ENCODE measurements at regions not wholly inside any gene's neighbourhood (a gene's known extent, or its start where the extent isn't known, plus 50 kb on each side); places are given as distances from the start of the nearest gene placed in this dataset.
"Not testable (repeated sequence)": the region's sequence is repeated elsewhere in the genome, so short reads cannot be mapped to it uniquely, and the experiment has no call there.

DNA sequence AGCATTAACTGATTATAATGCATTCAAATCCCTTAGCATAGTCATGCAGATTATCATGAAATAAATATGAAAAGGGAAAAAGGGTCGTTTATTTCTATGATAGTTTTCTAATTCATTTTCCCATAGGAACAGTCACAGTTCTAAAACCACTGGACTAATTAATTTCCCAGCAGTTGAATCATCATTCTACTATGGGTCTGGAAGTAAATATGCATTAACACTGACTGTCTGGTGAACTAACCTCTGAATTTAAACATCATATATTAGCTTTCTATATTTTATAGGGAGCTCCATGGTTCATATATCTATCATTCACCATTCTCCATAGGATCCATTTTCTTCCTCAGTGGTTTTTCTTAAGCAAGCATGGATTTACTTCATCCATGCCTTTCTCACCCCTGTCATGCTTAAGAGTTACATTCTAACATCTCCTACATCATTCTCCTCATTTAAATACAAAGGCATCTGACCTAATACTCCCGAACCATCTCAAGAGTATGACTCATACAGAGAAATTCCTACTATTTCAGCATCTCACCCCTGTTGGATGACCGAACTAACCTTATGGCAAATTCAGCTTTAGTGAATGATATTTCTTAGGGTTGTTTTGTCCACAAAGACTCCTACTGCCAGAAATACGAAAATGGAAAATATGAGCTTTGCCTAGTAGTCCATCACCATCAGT lies 198.7 kb upstream of the ADAMTS3 start:
- no peak for DNase-seq

DNA sequence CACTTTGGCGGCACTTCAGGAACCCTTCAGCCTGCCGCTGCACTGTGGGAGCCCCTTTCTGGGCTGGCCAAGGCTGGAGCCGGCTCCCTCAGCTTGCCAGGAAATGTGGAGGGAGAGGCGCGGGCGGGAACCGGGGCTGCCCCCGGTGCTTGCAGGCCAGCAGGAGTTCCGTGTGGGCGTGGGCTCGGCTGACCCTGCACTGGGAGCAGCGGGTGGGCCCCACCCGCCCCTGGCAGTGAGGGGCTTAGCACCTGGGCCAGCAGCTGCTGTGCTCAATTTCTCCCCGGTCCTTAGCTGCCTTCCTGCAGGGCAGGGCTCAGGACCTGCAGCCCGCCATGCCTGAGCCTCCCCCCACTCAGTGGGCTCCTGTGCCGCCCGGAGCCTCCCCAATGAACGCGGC lies 196.8 kb upstream of the ADAMTS3 start:
- DNase-seq: not testable (repeated sequence)

DNA sequence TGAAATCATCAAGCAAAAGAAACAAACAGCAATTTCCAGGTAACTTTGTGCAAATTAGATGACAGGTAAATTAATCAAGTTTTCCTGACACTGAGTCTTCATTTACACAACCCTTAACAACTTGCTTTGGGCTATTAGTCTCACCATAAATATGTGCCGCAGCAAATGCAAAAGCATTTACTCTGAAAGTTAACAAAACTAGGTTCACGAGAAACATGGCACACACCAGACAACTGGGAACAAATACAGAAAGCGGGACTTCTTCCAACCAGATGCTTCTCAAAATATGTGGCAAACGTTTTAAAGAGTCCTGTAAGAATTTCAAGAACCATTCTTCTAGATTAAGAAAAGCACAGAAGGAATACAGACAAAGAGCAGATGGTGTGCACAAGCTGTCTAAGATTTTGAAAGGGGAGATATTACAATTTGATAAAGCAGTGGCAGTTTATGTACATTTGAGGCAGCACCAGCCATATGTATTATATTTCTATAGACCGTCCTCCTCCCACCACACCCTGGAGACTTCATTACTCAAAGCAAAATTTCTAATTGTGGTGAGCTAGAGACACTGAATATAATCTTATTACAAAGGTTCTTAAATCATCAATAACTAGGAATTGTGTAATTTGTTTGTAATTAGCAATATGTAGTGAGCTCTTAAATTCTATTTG lies 192.5 kb upstream of the ADAMTS3 start:
- no peak for DNase-seq

DNA sequence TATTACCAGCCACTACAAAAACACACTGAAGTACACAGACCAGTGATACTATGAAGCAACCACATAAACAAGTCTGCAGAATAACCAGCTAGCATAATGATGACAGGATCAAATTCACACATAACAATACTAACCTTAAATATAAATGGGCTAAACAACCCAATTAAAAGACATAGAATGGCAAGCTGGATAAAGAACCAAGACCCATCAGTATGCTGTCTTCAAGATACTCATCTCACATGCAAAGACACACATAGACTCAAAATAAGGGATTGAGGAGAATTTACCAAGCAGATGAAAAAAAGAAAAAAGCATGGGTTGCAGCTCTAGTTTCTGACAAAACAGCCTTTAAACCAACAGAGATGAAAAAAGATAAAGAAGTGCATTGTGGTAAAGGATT lies 184.4 kb upstream of the ADAMTS3 start:
- not testable (repeated sequence) for DNase-seq

DNA sequence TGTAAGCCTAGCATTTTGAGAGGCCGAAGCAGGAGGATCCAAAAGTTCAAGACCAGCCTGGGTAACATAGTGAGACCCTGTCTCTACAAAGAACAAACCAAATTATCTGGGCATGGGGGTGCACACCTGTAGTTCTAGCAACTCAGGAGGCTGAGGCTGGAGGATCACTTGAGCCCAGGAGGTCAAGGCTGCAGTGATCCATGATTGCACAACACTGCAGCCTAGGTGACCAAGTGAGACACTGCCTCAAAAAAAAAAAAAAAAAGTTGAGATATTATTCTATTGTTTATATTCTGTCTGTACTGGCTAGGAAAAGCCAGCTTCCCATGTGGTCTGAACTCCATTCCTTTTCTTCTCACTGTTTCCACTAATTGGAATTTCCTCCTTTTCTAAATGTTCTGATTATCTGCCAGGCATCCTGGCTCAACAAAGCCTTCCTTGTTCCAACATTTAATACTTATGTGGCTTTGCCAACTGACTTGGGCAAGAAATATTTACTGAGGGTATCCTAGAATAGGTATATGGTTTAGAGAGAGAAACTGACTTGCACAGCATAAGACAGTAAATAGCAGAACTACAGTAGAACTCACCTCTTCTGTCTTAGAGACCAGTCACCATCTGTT lies 175.2 kb upstream of the ADAMTS3 start:
- no peak for DNase-seq

DNA sequence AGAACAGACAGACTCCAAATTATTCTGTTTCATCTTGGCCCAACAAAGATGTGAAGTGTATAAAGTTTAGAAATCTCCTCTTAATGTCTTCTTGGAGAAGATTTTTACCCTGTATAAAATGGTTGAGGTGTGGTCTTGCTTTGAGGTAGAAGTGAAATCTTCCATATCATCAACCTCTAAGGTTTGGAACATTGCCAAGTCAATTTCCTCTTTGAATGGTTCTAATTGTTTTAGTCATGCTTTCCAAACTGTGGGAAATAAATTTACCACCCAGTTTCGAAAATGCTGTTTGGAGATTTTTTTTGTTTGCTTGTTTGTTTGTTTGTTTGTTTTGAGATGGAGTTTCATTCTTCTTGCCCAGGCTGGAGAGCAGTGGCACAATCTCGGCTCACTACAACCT lies 174.1 kb upstream of the ADAMTS3 start:
- DNase-seq: no peak

DNA sequence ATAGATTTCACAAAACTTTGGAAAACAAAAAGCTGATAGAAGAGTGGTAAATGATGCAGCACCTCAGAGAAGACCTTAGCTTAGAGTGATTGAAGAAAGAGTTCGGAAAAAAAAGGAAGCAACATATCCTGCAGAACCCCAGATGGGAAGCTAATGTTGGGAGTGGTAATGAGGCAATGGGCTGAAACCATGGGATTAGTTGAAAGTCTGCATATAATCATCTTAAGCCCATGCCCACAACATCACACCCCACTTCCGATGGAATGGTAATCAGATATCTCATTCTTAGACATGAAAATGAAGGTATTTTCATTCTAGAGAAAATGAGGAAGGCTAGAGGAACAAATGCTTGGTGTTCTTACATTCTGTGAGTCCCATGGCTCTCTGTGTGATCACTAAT lies 146.3 kb upstream of the ADAMTS3 start:
- no peak for DNase-seq

DNA sequence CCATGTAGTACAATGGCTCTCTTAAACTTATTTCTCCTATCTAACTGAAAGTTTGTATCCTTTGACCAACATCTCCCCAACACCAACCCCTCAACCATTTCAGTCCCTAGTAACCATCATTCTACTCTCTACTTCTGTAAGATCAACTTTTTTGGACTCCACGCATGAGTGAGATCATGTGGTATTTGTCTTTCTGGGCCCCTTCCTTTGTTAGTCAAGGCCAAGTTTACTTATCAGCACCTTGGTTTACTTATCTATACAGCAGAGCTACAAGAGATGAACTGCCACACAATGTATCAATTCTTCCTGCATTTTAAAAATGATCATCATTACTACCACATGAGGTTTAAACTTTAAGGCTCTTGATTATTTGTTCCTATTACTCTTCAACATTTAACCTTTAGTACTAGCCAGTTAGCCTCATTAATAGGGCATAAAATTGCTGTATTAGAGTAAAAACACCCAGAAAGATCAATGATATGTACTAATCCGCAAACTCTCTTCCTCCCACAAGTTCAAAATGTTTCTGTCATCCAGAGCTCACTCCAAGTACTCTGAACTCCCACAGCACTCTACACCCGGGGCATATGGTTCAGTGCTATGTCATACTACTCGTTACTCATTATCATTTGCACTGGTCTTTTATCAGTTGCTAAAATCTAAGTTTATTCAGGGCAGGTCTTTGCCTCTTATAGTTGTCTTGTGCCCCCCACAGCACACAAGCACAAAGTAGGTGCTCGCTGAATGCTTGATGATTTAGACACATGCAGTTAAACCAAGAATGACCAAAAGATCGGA lies 145.7 kb upstream of the ADAMTS3 start:
- DNase-seq: no peak

DNA sequence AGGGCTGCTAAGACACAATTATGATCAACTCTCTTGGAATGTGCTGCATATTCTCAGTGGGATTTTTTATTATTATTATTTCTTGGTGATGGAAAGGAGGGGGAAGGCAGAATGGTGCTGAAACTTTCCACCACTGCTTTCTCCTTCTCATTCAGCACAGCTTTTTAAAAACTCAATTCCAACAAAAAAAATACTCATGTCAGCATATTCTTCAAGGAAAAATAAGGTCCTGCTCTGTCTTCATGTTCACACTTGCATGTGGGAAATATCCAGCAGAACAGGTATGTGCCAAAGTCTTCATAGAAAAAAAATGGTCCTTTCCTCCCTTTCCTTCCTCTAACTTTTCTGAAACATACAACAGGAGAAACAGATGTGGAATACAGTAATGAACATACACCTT lies 144.0 kb upstream of the ADAMTS3 start:
- DNase-seq: no peak

DNA sequence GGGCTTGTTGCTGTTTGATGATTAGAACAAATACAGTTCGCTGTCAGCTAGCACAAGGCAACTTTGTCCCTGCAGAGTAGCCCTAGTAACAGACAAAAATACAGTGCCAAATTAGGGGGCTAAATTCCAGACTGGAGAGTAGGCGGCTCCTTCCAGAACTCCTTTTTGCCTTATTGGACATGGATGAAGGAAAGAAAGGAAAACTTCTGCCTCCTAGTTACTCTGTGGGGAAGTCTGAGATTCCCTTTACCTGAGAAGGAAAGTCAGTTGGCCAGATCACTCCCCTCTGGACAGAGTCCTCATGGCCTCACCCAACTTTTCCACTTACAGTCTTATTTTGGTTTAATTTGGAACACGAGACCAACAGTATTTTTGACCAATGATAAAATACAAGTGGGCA lies 140.5 kb upstream of the ADAMTS3 start:
- DNase-seq: no peak

DNA sequence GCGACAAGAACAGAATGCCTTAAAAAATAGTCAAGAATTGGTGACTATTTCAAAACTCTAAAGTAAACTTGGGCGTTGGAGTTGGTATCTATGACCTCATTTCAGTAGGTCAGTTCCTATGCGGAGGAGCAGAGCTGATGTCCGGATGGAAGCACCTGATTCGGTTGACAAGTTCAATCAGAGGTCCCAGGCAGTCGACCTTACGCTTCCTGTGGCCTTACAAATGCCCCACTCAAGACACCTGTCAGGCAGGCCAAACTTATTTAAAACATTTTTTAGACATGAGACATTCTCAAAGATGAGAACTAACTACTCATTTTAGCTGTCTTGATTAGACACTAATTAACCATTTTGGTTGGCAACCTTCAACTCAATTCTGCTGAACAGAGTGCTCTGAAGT lies 137.7 kb upstream of the ADAMTS3 start:
- DNase-seq: no peak

DNA sequence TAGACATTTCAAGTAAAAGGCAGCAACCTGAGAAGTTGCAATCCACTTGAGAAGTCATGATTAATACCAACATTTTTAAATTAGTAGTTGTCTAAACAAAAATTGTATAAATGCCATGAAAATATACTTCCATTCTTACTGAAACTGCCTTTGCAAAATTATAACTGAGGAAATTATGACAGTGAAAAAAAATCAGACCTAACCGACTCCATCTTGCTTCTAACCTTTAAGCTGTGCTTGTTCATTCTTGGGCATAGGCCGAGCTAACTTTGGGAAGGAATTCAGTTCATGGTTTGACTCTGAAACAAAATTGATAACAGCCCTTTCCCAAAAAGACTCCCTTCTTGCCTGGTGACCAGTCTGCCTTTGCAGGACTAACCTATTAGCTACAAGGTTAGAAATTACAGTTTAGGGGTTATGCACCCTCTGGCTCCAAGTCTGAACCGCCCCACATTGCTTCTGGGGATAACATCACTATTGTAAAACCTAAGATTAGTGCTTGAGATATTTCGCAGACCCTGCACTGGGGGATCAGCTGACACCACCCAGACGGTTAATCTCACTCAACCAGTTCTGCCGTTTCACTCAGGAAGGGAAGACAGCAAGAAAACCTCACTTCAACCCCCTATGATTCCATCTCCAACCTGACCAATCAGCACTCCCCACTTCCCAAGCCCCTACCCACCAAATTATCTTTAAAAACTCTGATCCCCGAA lies 136.1 kb upstream of the ADAMTS3 start:
- DNase-seq: not testable (repeated sequence)

DNA sequence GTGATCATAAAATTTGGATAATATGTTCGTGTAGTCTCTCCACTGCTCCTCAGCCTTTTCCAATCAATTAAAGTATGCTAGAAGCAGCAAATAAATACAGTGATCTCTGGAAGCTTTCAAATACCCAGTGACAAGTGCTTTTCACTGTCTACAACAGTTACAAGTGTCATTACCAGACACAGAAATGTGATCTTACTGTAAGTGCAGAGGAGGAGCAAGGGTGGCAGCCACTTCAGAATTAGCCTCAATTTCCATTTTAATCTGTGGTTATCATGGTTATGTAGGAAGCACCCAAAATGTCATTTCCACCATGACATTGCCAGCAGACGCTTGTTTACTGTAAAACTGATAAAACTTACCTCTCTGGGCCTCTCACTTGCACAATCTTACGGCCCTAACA lies 133.9 kb upstream of the ADAMTS3 start:
- no peak for DNase-seq

DNA sequence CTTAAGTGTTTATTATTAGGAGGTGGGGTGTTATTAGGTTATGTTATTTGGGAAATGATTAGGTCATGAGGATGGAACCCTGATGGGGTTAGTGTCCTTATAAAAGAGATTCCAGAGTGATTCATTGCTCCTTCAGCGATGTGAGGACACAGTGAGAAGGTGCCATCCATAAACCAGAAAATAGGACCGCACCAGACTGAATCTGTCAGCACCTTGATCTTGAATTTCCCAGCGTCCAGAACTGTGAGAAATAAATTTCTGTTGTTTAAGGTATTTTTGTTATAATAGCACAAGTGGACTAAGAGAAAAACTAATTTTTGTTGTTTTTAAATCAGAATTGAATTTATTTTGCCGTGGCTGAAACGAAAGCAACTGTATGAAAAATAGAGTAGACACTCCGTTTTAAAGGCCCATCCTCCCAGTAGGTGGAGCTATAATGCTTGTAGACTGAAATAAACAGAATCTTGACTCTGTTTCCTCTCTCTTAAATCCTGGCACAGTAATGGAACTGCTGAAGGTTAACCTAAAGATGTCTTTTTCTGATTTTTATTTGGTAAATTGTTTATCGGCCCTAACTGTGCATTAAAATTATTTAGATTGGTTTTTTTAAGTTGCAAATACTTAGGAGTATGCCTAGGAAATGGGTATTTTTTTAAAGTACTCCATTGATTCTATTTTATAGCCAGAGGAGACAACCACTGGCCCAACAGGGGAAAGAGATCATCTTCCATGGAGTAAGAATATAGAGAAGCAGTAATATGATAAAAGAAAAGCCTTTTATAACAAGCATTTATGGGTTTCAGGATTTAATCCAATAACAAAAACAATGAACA lies 133.2 kb upstream of the ADAMTS3 start:
- DNase-seq: no peak

DNA sequence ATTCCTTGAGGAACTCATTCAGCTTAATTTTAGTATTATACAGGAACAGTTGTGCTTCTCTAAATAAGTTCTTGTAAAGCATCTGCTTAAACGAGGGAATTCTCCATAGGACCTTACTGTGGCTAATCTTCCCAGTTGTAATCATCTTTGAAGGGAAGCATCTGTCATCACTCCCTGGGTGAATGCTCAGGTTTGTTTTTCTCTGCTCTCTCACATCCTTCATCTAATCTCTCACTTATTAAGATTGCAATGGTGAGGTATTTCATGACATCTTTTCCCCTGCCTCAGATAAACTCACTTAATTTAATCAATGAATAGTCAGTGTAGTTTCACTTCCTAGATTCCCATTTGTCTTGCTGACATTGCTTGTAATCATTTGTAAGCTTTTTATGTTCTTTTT lies 121.8 kb upstream of the ADAMTS3 start:
- no peak for DNase-seq

DNA sequence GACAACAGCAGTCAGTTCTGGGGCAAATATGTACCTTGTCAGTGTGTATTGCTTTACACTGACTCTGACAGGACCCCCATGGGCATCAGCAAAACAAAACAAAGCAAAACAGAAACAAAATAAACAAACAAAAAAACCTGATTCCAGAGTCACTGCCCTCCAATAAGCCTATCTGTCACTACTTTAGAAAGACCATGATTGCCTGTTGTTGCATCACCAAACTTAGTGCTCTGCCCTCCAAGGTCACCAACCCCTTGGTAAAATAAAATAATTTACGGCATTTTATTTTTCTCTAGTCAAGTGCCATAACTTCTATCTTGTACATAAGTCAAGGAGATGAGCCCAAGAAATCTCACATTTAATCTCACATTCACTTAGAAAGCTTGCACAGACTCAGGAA lies 120.9 kb upstream of the ADAMTS3 start:
- DNase-seq: no peak

DNA sequence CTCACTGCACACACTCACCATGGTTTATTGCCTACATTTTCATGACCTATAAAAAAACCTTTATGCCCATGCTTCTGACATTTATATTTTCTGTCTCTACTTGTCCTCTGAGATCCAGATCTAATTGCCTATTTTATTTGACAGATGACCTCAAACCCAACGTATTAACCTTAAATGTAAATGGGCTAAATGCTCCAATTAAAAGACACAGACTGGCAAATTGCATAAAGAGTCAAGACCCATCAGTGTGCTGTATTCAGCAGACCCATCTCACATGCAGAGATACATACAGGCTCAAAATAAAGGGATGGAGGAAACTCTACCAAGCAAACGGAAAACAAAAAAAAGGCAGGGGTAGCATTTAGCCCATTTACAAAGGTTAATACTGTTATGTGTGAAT lies 117.4 kb upstream of the ADAMTS3 start:
- DNase-seq: not testable (repeated sequence)

DNA sequence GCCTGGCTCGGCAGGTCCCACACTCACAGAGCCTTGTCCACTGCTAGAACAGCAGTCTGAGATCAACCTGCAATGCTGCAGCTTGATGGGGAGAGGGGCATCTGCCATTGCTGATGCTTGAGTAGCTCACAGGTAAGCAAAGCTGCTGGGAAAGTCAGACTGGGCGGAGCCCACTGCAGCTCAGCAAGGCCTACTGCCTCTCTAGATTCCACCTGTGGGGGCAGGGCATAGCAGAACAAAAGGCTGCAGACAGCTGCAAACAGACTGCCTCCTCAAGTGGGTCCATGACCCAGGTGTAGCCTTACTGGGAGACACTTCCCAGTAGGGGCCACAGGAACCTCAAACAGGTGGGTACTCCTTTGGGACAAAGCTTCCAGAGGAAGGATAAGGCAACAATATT lies 110.6 kb upstream of the ADAMTS3 start:
- no peak for DNase-seq

DNA sequence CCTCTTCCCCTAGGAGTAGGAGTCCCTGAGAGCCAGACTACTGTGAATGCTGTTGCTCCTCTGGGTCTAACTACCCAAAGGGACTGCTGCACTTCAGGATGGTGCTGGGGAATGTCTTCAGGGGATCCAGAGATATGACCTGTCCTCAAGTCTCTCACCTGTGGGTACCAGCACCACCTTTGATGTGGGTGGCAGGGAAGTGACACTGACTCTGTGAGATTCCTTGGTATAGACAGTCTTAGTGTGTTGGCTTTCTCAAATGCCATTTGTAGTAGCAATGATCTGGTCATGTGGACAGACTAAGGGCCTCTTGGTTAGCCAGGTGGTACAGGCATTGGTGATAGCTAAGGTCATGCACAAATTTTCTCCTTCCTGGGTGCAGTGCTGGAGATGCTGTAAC lies 108.9 kb upstream of the ADAMTS3 start:
- no peak for DNase-seq

DNA sequence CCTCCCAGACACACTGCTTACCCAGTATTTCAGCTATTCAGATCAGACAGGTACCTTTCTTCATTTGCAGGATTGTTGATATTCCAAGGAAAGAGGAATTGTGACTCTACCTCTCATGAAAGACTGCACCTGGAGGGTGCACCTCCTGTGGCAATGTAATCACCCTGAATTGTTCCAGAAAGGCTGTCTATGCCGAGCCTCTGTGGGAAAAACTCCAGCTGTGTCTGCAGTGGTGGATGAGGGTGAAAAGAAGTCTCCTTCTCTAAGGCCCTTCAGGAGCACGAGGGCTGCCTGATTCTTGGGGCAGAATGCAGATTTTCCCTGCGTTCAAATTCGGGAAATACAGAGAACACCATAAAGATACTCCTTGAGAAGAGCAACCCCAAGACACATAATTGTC lies 108.2 kb upstream of the ADAMTS3 start:
- DNase-seq: no peak

DNA sequence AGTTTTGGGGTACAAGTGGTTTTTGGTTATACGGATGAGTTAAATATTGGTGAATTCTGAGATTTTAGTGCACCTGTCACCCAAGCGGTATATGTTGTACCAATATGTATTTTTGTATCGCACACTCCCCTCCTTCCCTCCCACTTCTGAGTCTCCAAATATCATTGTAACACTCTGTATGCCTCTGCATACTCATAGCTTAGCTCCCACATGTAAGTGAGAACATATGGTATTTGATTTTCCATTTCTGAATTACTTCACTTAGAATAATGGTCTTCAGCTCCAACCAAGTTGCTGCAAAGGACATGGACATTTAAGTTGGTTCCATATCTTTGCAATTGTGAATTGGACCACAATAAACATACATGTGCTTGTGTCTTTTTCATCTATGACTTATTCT lies 103.0 kb upstream of the ADAMTS3 start:
- DNase-seq: no peak

DNA sequence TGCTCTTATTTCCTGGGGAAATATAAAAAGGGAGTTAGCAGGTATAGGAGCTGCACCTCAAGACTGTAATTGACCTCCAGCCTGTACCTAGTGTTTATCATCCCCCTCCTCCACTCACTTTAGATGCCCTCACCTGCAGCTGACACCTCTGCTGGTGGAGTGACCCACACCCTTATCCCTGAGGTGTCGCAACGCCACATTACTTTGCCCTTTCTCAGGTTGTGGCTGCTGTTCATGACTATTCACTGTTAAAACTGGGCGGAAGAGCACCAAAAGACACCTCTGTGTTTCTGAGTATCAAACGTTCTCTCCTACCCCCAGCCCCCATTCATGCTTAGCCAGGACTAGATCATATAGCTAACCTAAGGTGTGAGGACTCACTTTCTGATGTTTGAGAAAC lies 101.5 kb upstream of the ADAMTS3 start:
- no peak for DNase-seq
